ENCODE measurements at regions not wholly inside any gene's neighbourhood (a gene's known extent, or its start where the extent isn't known, plus 50 kb on each side); places are given as distances from the start of the nearest gene placed in this dataset.

- no peak overlapping the region for H3K4me3 ChIP-seq (ENCODE audit: low read depth, low read length)
- no peaks in the 10 kb centered on the region for H3K9me3 ChIP-seq (ENCODE audit: control insufficient read depth, insufficient read depth, low read depth, low read length)
- no peak for TF ChIP-seq GFI1B (tag by site-specific recombination; IDR thresholded peaks at IDR 0.05)
- no peak for TF ChIP-seq HOXC10 (CRISPR knock-in tag; IDR thresholded peaks at IDR 0.05)
- TF ChIP-seq INSM2 (tag by site-specific recombination; IDR thresholded peaks at IDR 0.05) = no peak
- no peaks in the 10 kb centered on the region for H3K36me3 ChIP-seq (ENCODE audit: control insufficient read depth in 2 of 2, insufficient read depth in 1 of 2, low read length in 2 of 2)
- no peak overlapping the region for H3K27ac ChIP-seq (ENCODE audit: extremely low read depth, low read depth, low read length)
- ChIA-PET CTCF (no interaction called here), POLR2A (no interaction called here)
- H3K4me1 ChIP-seq (ENCODE audit: control insufficient read depth, insufficient read depth, low read length) = no peaks in the 10 kb centered on the region
These were observed 629.3 kb upstream of the RGMB start for GRCh38 chr5:98144116-98144515.

GRCh38 chr5:98144710-98145109 lies 628.8 kb upstream of the RGMB start:
- POLR2A ChIA-PET = no interaction called here
- TF ChIP-seq BCL6B (tag by site-specific recombination; IDR thresholded peaks at IDR 0.05) = no peak
- no peak for TF ChIP-seq ZNF571 (tag by site-specific recombination; IDR thresholded peaks at IDR 0.05)
- no peak for TF ChIP-seq ZNF558 (tag by site-specific recombination; IDR thresholded peaks at IDR 0.05)
- no peak for TF ChIP-seq ZBTB1 (tag by site-specific recombination; IDR thresholded peaks at IDR 0.05)
- no peak for TF ChIP-seq ZNF555 (tag by site-specific recombination; conservative IDR thresholded peaks at IDR 0.05)
- TF ChIP-seq ZBTB10 (tag by site-specific recombination; IDR thresholded peaks at IDR 0.05) = no peak
- no peak for TF ChIP-seq PRDM6 (tag by site-specific recombination; IDR thresholded peaks at IDR 0.05)
- no peak for TF ChIP-seq ZEB2 (tag by site-specific recombination; IDR thresholded peaks at IDR 0.05)
- no peak for TF ChIP-seq ZNF350 (tag by site-specific recombination; IDR thresholded peaks at IDR 0.05)
- no peak for TF ChIP-seq SCRT1 (tag by site-specific recombination; IDR thresholded peaks at IDR 0.05; ENCODE audit: borderline replicate concordance)
- no peak for TF ChIP-seq ZNF248 (tag by site-specific recombination; IDR thresholded peaks at IDR 0.05)
- TF ChIP-seq ZNF48 (tag by site-specific recombination; IDR thresholded peaks at IDR 0.05) = no peak
- TF ChIP-seq ZNF624 (tag by site-specific recombination; IDR thresholded peaks at IDR 0.05) = no peak
- TF ChIP-seq ZNF292 (tag by site-specific recombination; IDR thresholded peaks at IDR 0.05; ENCODE audit: borderline replicate concordance, low read depth) = no peak
- TF ChIP-seq EGR2 (tag by site-specific recombination; IDR thresholded peaks at IDR 0.05; ENCODE audit: low read depth) = no peak
- no peak for TF ChIP-seq ZNF670 (tag by site-specific recombination; IDR thresholded peaks at IDR 0.05; ENCODE audit: low read depth)
- no peak for TF ChIP-seq ZNF837 (tag by site-specific recombination; IDR thresholded peaks at IDR 0.05)
- no peak for TF ChIP-seq ZNF155 (tag by site-specific recombination; IDR thresholded peaks at IDR 0.05)
- TF ChIP-seq ZNF830 (tag by site-specific recombination; IDR thresholded peaks at IDR 0.05; ENCODE audit: low read depth) = no peak
- no peak for TF ChIP-seq GFI1B (tag by site-specific recombination; IDR thresholded peaks at IDR 0.05)

More at GRCh38 chr5:98144710-98145109, 628.8 kb upstream of the RGMB start:
- H3K27ac ChIP-seq (ENCODE audit: extremely low read depth, low read depth, low read length) = no peak overlapping the region
- no peak overlapping the region for H3K4me3 ChIP-seq (ENCODE audit: low read depth, low read length)
- H3K36me3 ChIP-seq (ENCODE audit: control insufficient read depth in 2 of 2, insufficient read depth in 1 of 2, low read length in 2 of 2) = no peaks in the 10 kb centered on the region
- CTCF ChIA-PET = no interaction called here
- H3K9me3 ChIP-seq (ENCODE audit: control insufficient read depth, insufficient read depth, low read depth, low read length) = no peaks in the 10 kb centered on the region
- no peaks in the 10 kb centered on the region for H3K4me1 ChIP-seq (ENCODE audit: control insufficient read depth, insufficient read depth, low read length)
